ENCODE measurements at regions not wholly inside any gene's neighbourhood (a gene's known extent, or its start where the extent isn't known, plus 50 kb on each side); places are given as distances from the start of the nearest gene placed in this dataset.

DNA sequence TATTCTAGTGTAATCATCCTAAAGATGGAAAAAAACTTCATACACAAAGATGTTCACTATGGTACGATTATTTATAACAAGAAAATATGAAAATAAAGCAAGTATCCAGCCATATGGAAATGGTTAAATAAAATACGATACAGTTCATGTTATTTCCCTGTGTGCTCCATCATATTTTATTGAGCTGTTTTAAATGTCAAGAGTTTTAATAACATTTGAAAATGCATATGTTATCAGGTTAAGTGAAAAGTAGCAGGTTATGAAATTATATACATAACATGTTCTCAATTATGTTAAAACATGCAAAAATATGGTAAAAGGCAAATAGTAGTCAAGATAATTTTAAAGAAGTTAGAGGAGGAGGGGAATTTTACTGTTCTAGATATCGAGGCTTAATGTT lies 192.0 kb downstream of the HNRNPD start:
- TF ChIP-seq POLR2A (IDR thresholded peaks at IDR 0.05) = no peak
- TF ChIP-seq, protein P1, sequence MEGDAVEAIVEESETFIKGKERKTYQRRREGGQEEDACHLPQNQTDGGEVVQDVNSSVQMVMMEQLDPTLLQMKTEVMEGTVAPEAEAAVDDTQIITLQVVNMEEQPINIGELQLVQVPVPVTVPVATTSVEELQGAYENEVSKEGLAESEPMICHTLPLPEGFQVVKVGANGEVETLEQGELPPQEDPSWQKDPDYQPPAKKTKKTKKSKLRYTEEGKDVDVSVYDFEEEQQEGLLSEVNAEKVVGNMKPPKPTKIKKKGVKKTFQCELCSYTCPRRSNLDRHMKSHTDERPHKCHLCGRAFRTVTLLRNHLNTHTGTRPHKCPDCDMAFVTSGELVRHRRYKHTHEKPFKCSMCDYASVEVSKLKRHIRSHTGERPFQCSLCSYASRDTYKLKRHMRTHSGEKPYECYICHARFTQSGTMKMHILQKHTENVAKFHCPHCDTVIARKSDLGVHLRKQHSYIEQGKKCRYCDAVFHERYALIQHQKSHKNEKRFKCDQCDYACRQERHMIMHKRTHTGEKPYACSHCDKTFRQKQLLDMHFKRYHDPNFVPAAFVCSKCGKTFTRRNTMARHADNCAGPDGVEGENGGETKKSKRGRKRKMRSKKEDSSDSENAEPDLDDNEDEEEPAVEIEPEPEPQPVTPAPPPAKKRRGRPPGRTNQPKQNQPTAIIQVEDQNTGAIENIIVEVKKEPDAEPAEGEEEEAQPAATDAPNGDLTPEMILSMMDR (IDR thresholded peaks at IDR 0.05) = no peak
- no peaks in the 10 kb centered on the region for H3K27me3 ChIP-seq
- H3K36me3 ChIP-seq = no peaks in the 10 kb centered on the region
- no peak for DNase-seq
- 76 to 77% methylated on average over 3 of the region's 3 CpGs for WGBS, 2 donors
- no peak overlapping the region for H3K27ac ChIP-seq
- no peaks in the 10 kb centered on the region for H3K4me1 ChIP-seq
- no peaks in the 10 kb centered on the region for H3K9me3 ChIP-seq
- no peak overlapping the region for H3K4me3 ChIP-seq
- intact Hi-C loops (cut with DNase I) = no loop called here

- Histone ChIP-seq H3K4me1 (no peaks in the 10 kb centered on the region), H3K27ac (no peak overlapping the region), H3K9me3 (peaks cover 0 to 7% (median 0%) of the 10 kb centered on the region in 3 donors), H3K4me3 (no peak overlapping the region), H3K36me3 (no peaks in the 10 kb centered on the region), H3K27me3 (no peaks in the 10 kb centered on the region)
- TF ChIP-seq, protein P1 (IDR thresholded peaks at IDR 0.05) = no peak
- TF ChIP-seq POLR2A (IDR thresholded peaks at IDR 0.05) = no peak
- WGBS, 2 donors = 88 to 92% methylated on average over 1 of the region's 1 CpG
- DNase-seq = no peak
- intact Hi-C loops (cut with DNase I) = no loop called here
These were observed 201.6 kb downstream of the HNRNPD start for GRCh38 chr4:82172186-82172585.

DNA sequence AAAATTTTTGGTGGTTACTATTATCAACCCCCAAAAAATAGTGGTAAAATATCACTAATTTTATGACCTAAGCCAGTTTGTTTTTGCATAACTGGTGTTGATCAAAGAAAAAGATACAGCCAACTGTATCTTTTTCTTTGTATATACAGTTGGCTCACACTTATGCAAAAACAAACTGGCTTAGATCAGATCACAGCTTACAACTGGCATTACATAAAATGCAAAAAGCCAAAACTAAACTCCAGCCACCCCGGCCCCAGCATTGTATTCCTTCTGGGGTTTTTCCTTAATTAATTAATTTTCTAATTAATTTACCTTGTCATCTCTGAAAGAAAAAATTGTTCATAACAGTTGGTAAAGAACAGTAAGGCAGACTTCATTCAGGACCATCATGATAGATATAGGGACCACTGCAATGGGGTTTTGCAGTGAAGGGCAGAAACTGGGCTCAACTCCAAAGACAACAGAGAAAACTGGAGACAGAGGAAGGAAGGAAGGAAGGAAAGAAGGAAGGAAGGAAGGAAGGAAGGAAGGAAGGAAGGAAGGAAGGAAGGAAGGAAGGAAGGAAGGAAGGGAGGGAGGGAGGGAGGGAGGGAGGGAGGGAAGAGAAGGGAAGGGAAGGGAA lies 202.1 kb downstream of the HNRNPD start:
- H3K27ac ChIP-seq = no peak overlapping the region
- 25 to 41% methylated on average over 1 of the region's 1 CpG for WGBS, 2 donors
- intact Hi-C loops (cut with DNase I) = no loop called here
- no peak for DNase-seq
- H3K9me3 ChIP-seq = peaks cover 0 to 7% (median 0%) of the 10 kb centered on the region in 3 donors
- H3K4me1 ChIP-seq = no peaks in the 10 kb centered on the region
- TF ChIP-seq, protein P1 (IDR thresholded peaks at IDR 0.05) = no peak
- no peak for TF ChIP-seq POLR2A (IDR thresholded peaks at IDR 0.05)
- H3K4me3 ChIP-seq = no peak overlapping the region
- no peaks in the 10 kb centered on the region for H3K27me3 ChIP-seq
- no peaks in the 10 kb centered on the region for H3K36me3 ChIP-seq

DNA sequence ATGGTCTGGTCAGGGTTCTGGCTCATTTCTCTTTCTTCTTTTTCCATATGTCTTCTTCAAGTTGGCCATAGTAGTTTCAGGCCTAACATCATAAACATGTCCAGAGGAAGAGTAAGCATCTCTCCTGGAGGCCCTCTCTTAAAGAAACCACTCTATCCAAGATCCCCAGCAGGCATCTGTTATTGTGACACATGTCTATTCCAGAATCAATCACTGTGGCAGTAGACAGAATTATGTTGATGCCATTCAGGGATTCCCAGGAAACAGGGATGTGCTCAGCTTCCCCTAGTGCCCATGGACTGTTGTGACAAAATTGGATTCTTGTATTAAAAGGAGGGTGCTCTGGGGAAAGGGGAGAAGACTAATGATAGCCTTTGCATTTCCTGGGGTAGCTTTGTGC lies 224.0 kb downstream of the HNRNPD start:
- intact Hi-C loops (cut with DNase I) = no loop called here
- H3K4me3 ChIP-seq = no peak overlapping the region
- H3K27ac ChIP-seq = no peak overlapping the region
- no peaks in the 10 kb centered on the region for H3K9me3 ChIP-seq
- DNase-seq = no peak
- TF ChIP-seq, protein P1 (IDR thresholded peaks at IDR 0.05) = no peak
- TF ChIP-seq POLR2A (IDR thresholded peaks at IDR 0.05) = no peak
- no peaks in the 10 kb centered on the region for H3K36me3 ChIP-seq
- H3K4me1 ChIP-seq = no peaks in the 10 kb centered on the region
- H3K27me3 ChIP-seq = no peaks in the 10 kb centered on the region

- no peak for DNase-seq
- intact Hi-C loops (cut with DNase I) = no loop called here
- 64 to 74% methylated on average over 3 of the region's 3 CpGs for WGBS, 2 donors
- H3K27me3 ChIP-seq = no peaks in the 10 kb centered on the region
- H3K27ac ChIP-seq = no peak overlapping the region
- H3K36me3 ChIP-seq = no peaks in the 10 kb centered on the region
- H3K4me1 ChIP-seq = no peaks in the 10 kb centered on the region
- H3K9me3 ChIP-seq = no peaks in the 10 kb centered on the region
- no peak overlapping the region for H3K4me3 ChIP-seq
- TF ChIP-seq, protein P1 (IDR thresholded peaks at IDR 0.05) = no peak
- no peak for TF ChIP-seq POLR2A (IDR thresholded peaks at IDR 0.05)
These were observed 227.9 kb downstream of the HNRNPD start for GRCh38 chr4:82145850-82146249.

Measured in esophagus squamous epithelium (tissue), 5 donors.